Kidney (tissue), 13 donors: ENCODE measurements at regions not wholly inside any gene's neighbourhood (a gene's known extent, or its start where the extent isn't known, plus 50 kb on each side); places are given as distances from the start of the nearest gene placed in this dataset.

Source experiments
- DNase-seq, 5 donors: peaks; one replicate each; pipeline ENCODE4 v3.0.0-alpha.2; 2013 to 2020
- FAIRE-seq: peaks from 2 replicates; lab custom pipeline; 2012; peaks lifted over from hg19 to GRCh38; lab: Jason Lieb, UNC
- H3K27ac ChIP-seq, 2 donors: one replicate each; pipeline ENCODE4 v1.7.0; 2013; ENCODE audit warnings: low read depth in 2 of 2, low read length in 2 of 2, inconsistent platforms in 1 of 2
- H3K27me3 ChIP-seq: one replicate; pipeline ENCODE4 v1.7.1; 2013; ENCODE audit warnings: low read length, inconsistent platforms; ENCODE audit not compliant: control insufficient read depth, insufficient read depth
- H3K36me3 ChIP-seq, 3 donors: one replicate each; pipeline versions ENCODE4 v1.7.0 to v1.7.1; 2013; ENCODE audit warnings: low read length in 3 of 3, control low read depth in 1 of 3, inconsistent platforms in 1 of 3; ENCODE audit not compliant: insufficient read depth in 3 of 3, control insufficient read depth in 2 of 3
- H3K4me1 ChIP-seq, 3 donors: one replicate each; pipeline versions ENCODE4 v1.7.0 to v1.7.1; 2013; ENCODE audit warnings: low read length in 3 of 3, inconsistent platforms in 1 of 3, low read depth in 1 of 3; ENCODE audit not compliant: control insufficient read depth in 2 of 3, insufficient read depth in 2 of 3
- H3K4me3 ChIP-seq, 3 donors: one replicate each; pipeline versions ENCODE4 v1.7.0 to v1.8.1; 2013; ENCODE audit warnings: low read length in 3 of 3, control low read depth in 1 of 3, inconsistent platforms in 1 of 3
- H3K9ac ChIP-seq, 3 donors: one replicate each; pipeline versions ENCODE4 v1.7.0 to v1.7.1; 2013; ENCODE audit warnings: low read length in 3 of 3, control low read depth in 1 of 3, inconsistent platforms in 1 of 3
- H3K9me3 ChIP-seq, 3 donors: one replicate each; pipeline versions ENCODE4 v1.7.0 to v1.7.1; 2013; ENCODE audit warnings: low read length in 3 of 3, control low read depth in 1 of 3, inconsistent platforms in 1 of 3; ENCODE audit not compliant: control insufficient read depth in 2 of 3, insufficient read depth in 1 of 3
- intact Hi-C: fragments of 100-400 bp; cut with DNase I; formaldehyde crosslinking; loops from one replicate; pipeline ENCODE4 v1.11.1; 2022
- TF ChIP-seq, protein P1 (sequence below): IDR thresholded peaks from 3 replicates; pipeline ENCODE4 v1.5.1; 2012; ENCODE audit warnings: mild to moderate bottlenecking, moderate library complexity, borderline replicate concordance; ENCODE audit not compliant: insufficient read depth; ENCODE audit errors: extremely low read depth
- donor health status: control.
- donor health status: control.
- donor health status: control.
- donor health status: control.
- donor health status: control.
- donor health status: DM: yes; HTN: yes; CAD: no.
- donor health status: Normal renal cell carcinoma (clear cell type).

DNA sequence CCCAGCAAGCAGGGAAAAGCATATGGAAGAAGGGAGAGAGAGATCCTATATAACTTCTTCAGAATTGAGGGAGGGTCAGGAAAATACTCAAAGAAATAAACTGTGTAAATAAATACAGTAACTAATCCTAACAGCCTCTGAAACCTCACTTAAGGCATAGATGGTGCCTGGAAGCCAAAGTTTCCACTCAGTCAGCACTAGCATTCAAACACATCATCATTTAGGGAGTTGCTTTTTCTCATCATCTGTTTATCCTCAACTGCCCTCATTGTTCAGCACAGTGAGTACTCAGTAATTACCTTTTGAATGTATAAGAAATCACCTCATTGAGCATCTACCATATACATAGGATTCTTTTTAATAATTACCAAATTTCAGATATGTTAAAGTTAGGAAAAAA, 262.9 kb downstream of the C1D start:
- no peaks in the 10 kb centered on the region for H3K27me3 ChIP-seq
- H3K9me3 ChIP-seq: no peaks in the 10 kb centered on the region
- no peaks in the 10 kb centered on the region for H3K4me1 ChIP-seq
- TF ChIP-seq, protein P1, sequence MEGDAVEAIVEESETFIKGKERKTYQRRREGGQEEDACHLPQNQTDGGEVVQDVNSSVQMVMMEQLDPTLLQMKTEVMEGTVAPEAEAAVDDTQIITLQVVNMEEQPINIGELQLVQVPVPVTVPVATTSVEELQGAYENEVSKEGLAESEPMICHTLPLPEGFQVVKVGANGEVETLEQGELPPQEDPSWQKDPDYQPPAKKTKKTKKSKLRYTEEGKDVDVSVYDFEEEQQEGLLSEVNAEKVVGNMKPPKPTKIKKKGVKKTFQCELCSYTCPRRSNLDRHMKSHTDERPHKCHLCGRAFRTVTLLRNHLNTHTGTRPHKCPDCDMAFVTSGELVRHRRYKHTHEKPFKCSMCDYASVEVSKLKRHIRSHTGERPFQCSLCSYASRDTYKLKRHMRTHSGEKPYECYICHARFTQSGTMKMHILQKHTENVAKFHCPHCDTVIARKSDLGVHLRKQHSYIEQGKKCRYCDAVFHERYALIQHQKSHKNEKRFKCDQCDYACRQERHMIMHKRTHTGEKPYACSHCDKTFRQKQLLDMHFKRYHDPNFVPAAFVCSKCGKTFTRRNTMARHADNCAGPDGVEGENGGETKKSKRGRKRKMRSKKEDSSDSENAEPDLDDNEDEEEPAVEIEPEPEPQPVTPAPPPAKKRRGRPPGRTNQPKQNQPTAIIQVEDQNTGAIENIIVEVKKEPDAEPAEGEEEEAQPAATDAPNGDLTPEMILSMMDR: no peak
- intact Hi-C loops: no loop called here
- H3K36me3 ChIP-seq: no peaks in the 10 kb centered on the region
- no peak overlapping the region for H3K27ac ChIP-seq
- H3K4me3 ChIP-seq: no peak overlapping the region
- FAIRE-seq: no peak
- H3K9ac ChIP-seq: no peak overlapping the region
- DNase-seq: no peak

DNA sequence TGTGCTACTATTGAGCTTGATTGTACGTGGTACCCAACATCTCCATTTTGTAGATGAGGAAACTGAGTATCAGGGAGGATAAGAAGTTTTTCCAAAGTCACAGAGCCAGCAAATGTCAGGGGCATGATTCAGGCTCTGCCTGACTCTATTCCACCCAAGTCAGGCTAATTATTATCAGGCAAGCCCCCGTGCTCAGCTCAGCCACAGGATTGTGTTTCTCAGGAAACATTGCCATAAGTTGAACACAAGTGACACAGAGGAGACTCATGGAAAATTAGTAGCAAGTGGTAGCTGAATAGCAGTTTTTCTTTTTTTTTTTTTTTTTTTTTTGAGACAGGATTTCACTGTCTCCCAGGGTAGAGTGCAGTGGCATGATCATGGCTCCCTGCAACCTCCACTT, 260.5 kb downstream of the C1D start:
- DNase-seq (no peak), FAIRE-seq (no peak)
- no peaks in the 10 kb centered on the region for H3K36me3 ChIP-seq
- H3K9me3 ChIP-seq: no peaks in the 10 kb centered on the region
- TF ChIP-seq, protein P1: no peak
- intact Hi-C loops: no loop called here
- H3K4me3 ChIP-seq: no peak overlapping the region
- H3K27ac ChIP-seq: no peak overlapping the region
- H3K9ac ChIP-seq: no peak overlapping the region
- H3K4me1 ChIP-seq: no peaks in the 10 kb centered on the region
- H3K27me3 ChIP-seq: no peaks in the 10 kb centered on the region

- DNase-seq: no peak
- Histone ChIP-seq H3K27me3 (no peaks in the 10 kb centered on the region), H3K27ac (no peak overlapping the region), H3K9ac (no peak overlapping the region), H3K9me3 (no peaks in the 10 kb centered on the region), H3K4me3 (no peak overlapping the region), H3K4me1 (no peaks in the 10 kb centered on the region), H3K36me3 (no peaks in the 10 kb centered on the region)
- FAIRE-seq: no peak
- intact Hi-C loops: no loop called here
- TF ChIP-seq, protein P1: no peak
Measured at GRCh38 chr2:67802824-67803223, 260.0 kb downstream of the C1D start.

DNA sequence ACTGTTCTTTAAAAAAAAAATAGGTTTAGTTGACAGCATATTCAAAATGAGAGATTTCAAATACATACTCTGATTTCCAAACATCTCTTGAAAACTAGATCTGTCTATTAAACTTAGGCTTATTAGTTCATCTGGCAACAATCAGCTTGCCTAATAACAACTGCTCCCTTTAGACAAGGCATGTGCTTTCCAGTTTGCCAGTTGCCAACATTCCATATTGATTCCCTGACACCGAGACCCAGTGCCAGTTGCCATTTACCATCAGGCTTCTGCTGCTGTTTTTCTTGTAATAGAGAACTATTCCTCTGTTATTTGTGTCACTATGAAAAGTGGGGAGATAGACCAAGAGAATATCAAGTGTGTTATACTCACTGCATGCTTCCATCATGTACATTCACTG, 256.0 kb downstream of the C1D start:
- H3K4me1 ChIP-seq: no peaks in the 10 kb centered on the region
- intact Hi-C loops: no loop called here
- H3K27me3 ChIP-seq: no peaks in the 10 kb centered on the region
- no peak for FAIRE-seq
- no peak overlapping the region for H3K9ac ChIP-seq
- no peaks in the 10 kb centered on the region for H3K9me3 ChIP-seq
- no peaks in the 10 kb centered on the region for H3K36me3 ChIP-seq
- H3K27ac ChIP-seq: no peak overlapping the region
- TF ChIP-seq, protein P1: no peak
- H3K4me3 ChIP-seq: no peak overlapping the region
- DNase-seq: no peak
